C4-2B (cell line): ENCODE measurements at regions not wholly inside any gene's neighbourhood (a gene's known extent, or its start where the extent isn't known, plus 50 kb on each side); places are given as distances from the start of the nearest gene placed in this dataset.

Source experiments
- ZFX ChIP-seq: fragments of 450-650 bp; IDR thresholded peaks from 2 replicates; pipeline ENCODE4 v1.6.1; 2017
- TF ChIP-seq, protein P1 (sequence below): fragments of 450-650 bp; conservative IDR thresholded peaks from 2 replicates; pipeline ENCODE4 v1.5.1; 2017; ENCODE audit warnings: mild to moderate bottlenecking

DNA sequence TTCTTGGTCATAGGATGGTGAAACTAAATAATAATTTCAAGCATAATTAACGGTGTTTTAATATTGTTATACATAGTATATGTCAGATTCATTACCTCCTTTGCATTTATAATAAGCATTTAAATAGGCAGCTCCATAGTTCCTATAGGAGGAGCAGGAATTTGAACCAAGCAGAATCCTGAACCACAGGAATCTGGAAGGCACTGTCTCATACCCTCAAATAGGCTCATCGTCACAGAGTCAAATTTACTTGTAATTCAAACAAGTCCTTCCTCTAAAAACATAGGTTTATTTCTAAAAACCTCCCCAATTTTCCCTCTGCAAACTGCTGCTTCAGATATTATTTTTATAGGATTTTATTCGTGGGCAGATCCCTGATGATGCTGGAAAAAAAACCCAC lies 376.3 kb upstream of the ARHGEF26 start:
- TF ChIP-seq, protein P1, sequence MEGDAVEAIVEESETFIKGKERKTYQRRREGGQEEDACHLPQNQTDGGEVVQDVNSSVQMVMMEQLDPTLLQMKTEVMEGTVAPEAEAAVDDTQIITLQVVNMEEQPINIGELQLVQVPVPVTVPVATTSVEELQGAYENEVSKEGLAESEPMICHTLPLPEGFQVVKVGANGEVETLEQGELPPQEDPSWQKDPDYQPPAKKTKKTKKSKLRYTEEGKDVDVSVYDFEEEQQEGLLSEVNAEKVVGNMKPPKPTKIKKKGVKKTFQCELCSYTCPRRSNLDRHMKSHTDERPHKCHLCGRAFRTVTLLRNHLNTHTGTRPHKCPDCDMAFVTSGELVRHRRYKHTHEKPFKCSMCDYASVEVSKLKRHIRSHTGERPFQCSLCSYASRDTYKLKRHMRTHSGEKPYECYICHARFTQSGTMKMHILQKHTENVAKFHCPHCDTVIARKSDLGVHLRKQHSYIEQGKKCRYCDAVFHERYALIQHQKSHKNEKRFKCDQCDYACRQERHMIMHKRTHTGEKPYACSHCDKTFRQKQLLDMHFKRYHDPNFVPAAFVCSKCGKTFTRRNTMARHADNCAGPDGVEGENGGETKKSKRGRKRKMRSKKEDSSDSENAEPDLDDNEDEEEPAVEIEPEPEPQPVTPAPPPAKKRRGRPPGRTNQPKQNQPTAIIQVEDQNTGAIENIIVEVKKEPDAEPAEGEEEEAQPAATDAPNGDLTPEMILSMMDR: no peak
- TF ChIP-seq ZFX: no peak
